Tibial nerve (tissue), 4 donors: ENCODE measurements at regions not wholly inside any gene's neighbourhood (a gene's known extent, or its start where the extent isn't known, plus 50 kb on each side); places are given as distances from the start of the nearest gene placed in this dataset.

Experiments
- DNase-seq, 2 donors: peaks; one replicate each; pipeline ENCODE4 v3.0.0-alpha.2; 2019; ENCODE audit warnings: low spot score in 2 of 2
- H3K27ac ChIP-seq, 4 donors: fragments of 200-600 bp; sonication (generic) in 3 of 4; one replicate each; pipeline ENCODE4 v1.5.1; 2017 to 2019; ENCODE audit warnings: mild to moderate bottlenecking in 1 of 4
- H3K27me3 ChIP-seq, 2 donors: fragments of 200-600 bp; sonication (generic) in 1 of 2; one replicate each; pipeline versions ENCODE4 v1.5.1 to v1.6.0; 2017 to 2019
- H3K36me3 ChIP-seq, 3 donors: fragments of 200-600 bp; sonication (generic); one replicate each; pipeline ENCODE4 v1.5.1; 2018 to 2019
- H3K4me1 ChIP-seq, 4 donors: fragments of 200-600 bp; sonication (generic) in 3 of 4; one replicate each; pipeline ENCODE4 v1.5.1; 2017 to 2019
- H3K4me3 ChIP-seq, 4 donors: fragments of 200-600 bp; sonication (generic) in 3 of 4; one replicate each; pipeline ENCODE4 v1.5.1; 2017 to 2019; ENCODE audit warnings: mild to moderate bottlenecking in 1 of 4, moderate library complexity in 1 of 4
- H3K9me3 ChIP-seq, 4 donors: fragments of 200-600 bp; sonication (generic) in 3 of 4; one replicate each; pipeline ENCODE4 v1.5.1; 2017 to 2019
- EP300 ChIP-seq, 2 donors: sonication (generic); formaldehyde crosslinking; IDR thresholded peaks; one replicate each; pipeline ENCODE4 v1.6.1; 2017; ENCODE audit warnings: antibody characterized with exemption in 2 of 2, mild to moderate bottlenecking in 1 of 2
- POLR2A ChIP-seq, 2 donors: fragments of 450-650 bp; IDR thresholded peaks; one replicate each; pipeline ENCODE4 v1.6.1; 2017; ENCODE audit warnings: antibody characterized with exemption in 2 of 2, mild to moderate bottlenecking in 2 of 2, moderate library complexity in 2 of 2
- WGBS, 2 donors: methylation state at CpG; one replicate each; pipeline ENCODE4 v1.1.5; 2018; 5-methylcytosine and 5-hydroxymethylcytosine counted together
- TF ChIP-seq, protein P1 (sequence below), 5 experiments: fragments of 200-600 bp in 3 of 5; fragments of 450-650 bp in 2 of 5; sonication (generic) in 3 of 5; IDR thresholded peaks; one replicate each; pipeline ENCODE4 v1.5.1; 2016 to 2019; ENCODE audit warnings: antibody characterized with exemption in 5 of 5, mild to moderate bottlenecking in 3 of 5, moderate library complexity in 2 of 5

- DNase-seq, result no peak
- H3K4me3 ChIP-seq, result no peak overlapping the region
- 78% methylated on average over 31 of the region's 31 CpGs for WGBS, 2 donors
- TF ChIP-seq EP300 (IDR thresholded peaks at IDR 0.05), result no peak
- TF ChIP-seq POLR2A (IDR thresholded peaks at IDR 0.05), result no peak
- TF ChIP-seq, protein P1, sequence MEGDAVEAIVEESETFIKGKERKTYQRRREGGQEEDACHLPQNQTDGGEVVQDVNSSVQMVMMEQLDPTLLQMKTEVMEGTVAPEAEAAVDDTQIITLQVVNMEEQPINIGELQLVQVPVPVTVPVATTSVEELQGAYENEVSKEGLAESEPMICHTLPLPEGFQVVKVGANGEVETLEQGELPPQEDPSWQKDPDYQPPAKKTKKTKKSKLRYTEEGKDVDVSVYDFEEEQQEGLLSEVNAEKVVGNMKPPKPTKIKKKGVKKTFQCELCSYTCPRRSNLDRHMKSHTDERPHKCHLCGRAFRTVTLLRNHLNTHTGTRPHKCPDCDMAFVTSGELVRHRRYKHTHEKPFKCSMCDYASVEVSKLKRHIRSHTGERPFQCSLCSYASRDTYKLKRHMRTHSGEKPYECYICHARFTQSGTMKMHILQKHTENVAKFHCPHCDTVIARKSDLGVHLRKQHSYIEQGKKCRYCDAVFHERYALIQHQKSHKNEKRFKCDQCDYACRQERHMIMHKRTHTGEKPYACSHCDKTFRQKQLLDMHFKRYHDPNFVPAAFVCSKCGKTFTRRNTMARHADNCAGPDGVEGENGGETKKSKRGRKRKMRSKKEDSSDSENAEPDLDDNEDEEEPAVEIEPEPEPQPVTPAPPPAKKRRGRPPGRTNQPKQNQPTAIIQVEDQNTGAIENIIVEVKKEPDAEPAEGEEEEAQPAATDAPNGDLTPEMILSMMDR (IDR thresholded peaks at IDR 0.05), result no peak
- no peak overlapping the region for H3K27ac ChIP-seq
- no peaks in the 10 kb centered on the region for H3K36me3 ChIP-seq
- H3K4me1 ChIP-seq, result no peaks in the 10 kb centered on the region
- peaks cover 0 to 13% of the 10 kb centered on the region in 2 donors for H3K27me3 ChIP-seq
- H3K9me3 ChIP-seq, result no peaks in the 10 kb centered on the region
Observed at GRCh38 chr16:86987746-86988670, 329.2 kb downstream of the C16orf95 start.

DNA sequence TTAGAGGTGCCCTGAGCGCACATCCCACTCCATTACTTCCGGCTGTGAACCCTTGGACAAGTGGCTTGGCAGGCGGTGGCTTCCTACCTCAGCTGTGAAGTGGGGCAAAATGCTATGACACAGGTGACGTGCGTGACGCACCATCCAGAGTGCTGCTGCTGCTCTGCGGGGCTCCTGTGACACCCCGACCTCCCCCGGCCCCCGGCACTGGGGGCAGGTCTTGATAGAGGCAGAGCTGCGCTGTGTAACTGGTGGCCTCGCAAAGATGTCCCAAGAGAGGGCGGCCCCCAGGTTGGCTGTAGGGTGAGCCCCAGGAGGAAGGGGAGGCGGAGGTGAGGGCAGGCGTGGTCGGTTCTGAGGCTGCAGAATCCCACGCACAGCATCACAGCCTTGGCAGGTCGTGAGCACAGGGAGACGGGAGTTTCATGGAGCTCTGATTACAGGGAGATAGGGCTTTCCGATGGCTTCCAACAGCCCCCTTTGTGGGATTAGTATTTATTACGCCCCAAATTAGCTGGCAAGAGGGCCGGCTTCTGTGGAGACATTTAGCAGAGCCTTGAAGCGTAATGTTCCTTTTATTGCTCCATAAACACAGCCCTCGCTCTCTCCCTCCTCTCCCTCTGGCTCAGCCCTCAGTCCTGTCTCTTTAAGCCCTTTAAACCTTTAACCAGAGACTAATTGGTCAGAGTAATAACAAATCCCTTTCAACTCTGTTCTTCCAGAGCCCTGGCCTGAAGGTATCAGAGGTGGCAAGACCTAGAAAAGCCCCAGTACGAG is 328.1 kb downstream of the C16orf95 start:
- no peak for DNase-seq
- H3K27me3 ChIP-seq, result peaks cover 0 to 13% of the 10 kb centered on the region in 2 donors

GRCh38 chr16:86990451-86990850 is 326.7 kb downstream of the C16orf95 start:
- TF ChIP-seq, protein P1 (IDR thresholded peaks at IDR 0.05), result no peak
- TF ChIP-seq EP300 (IDR thresholded peaks at IDR 0.05) (no peak), POLR2A (IDR thresholded peaks at IDR 0.05) (no peak)
- Histone ChIP-seq H3K4me3 (no peak overlapping the region), H3K4me1 (peaks cover 0 to 8% (median 0%) of the 10 kb centered on the region in 4 donors), H3K36me3 (no peaks in the 10 kb centered on the region), H3K27ac (no peak overlapping the region), H3K9me3 (no peaks in the 10 kb centered on the region), H3K27me3 (peaks cover 0 to 22% of the 10 kb centered on the region in 2 donors)
- DNase-seq, result no peak
- 64 to 75% methylated on average over 9 of the region's 9 CpGs for WGBS, 2 donors

More for the DNA sequence above, 328.1 kb downstream of the C16orf95 start:
- H3K9me3 ChIP-seq, result no peaks in the 10 kb centered on the region
- 63 to 65% methylated on average over 18 to 24 of the region's 25 CpGs for WGBS, 2 donors
- H3K4me1 ChIP-seq, result no peaks in the 10 kb centered on the region
- no peaks in the 10 kb centered on the region for H3K36me3 ChIP-seq
- TF ChIP-seq POLR2A (IDR thresholded peaks at IDR 0.05) (no peak), EP300 (IDR thresholded peaks at IDR 0.05) (no peak)
- TF ChIP-seq, protein P1 (IDR thresholded peaks at IDR 0.05), result no peak
- no peak overlapping the region for H3K4me3 ChIP-seq
- no peak overlapping the region for H3K27ac ChIP-seq

GRCh38 chr16:86991679-86992078 is 325.5 kb downstream of the C16orf95 start:
- TF ChIP-seq POLR2A (IDR thresholded peaks at IDR 0.05), result no peak
- no peak for TF ChIP-seq EP300 (IDR thresholded peaks at IDR 0.05)
- TF ChIP-seq, protein P1 (IDR thresholded peaks at IDR 0.05), result no peak
- H3K36me3 ChIP-seq, result no peaks in the 10 kb centered on the region
- no peak overlapping the region for H3K4me3 ChIP-seq
- H3K27ac ChIP-seq, result no peak overlapping the region
- DNase-seq, result no peak
- H3K4me1 ChIP-seq, result peaks cover 0 to 8% (median 0%) of the 10 kb centered on the region in 4 donors
- no peaks in the 10 kb centered on the region for H3K9me3 ChIP-seq
- H3K27me3 ChIP-seq, result peaks cover 0 to 30% of the 10 kb centered on the region in 2 donors
- 72 to 76% methylated on average over 4 of the region's 4 CpGs for WGBS, 2 donors
